ENCODE measurements at regions not wholly inside any gene's neighbourhood (a gene's known extent, or its start where the extent isn't known, plus 50 kb on each side); places are given as distances from the start of the nearest gene placed in this dataset.

- no peak for DNase-seq (ENCODE audit: low read depth in 3 of 3, low spot score in 1 of 3)
These were observed 304.1 kb downstream of the MCTP2 start for GRCh38 chr15:94535298-94536048.

DNA sequence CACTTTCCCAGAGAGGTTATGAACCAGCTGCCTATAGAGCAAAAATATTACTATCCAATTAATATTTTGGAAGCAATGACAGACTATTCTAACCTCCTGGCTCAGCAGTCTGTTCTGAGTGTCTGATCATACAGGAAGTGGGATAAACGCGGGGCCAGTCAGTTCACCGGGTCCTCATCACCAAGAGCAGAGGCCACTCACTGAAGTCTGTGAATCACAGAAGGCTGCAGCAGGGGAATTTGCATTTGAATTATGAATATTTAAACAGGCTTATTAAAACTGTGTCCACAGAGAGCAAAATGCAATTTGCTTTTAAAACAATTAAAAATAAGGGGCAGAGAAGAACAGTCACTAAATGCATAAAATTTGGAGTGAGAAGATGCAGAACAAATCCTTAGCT lies 305.2 kb downstream of the MCTP2 start:
- DNase-seq (ENCODE audit: low read depth in 3 of 3, low spot score in 1 of 3), result no peak

DNA sequence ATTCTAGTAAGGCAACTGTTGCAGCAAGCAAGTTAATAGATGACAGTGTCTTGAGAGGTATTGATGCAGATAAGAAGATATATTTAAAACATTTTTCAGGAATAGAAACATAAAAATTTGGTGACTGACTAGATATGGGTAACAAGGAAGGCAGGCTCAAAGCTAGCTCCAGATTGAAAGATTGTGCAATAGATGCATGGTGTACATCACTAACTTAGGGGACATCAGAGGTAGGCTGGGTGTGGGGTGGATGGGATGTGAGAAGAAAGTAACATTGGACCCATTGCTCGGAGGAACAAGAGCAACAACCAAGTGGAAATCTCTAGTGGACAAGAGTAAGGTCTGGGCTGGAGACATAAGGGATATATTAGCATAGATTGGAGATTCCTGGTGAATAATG lies 306.9 kb downstream of the MCTP2 start:
- DNase-seq (ENCODE audit: low read depth in 3 of 3, low spot score in 1 of 3), result no peak

GRCh38 chr15:94542391-94542790 lies 311.0 kb downstream of the MCTP2 start:
- DNase-seq (ENCODE audit: low read depth in 3 of 3, low spot score in 1 of 3), result no peak

DNA sequence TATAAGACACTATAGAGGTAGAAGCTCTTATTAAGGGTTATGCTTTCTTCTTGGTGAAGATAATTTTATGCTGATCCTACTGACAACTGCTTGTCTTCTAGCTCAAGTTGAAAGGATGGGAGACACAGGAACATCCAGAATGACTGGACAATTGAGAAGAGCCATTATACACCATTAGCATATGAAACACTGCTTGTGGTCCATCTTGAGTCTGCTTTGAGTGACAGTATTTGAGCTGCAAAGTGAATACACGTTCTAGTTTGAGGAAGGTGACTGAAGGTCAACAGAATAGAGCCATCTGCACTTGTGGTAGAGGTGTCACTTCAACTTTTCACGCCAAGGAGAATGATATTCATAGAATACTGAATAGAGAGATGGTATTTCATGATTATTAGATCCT lies 315.4 kb downstream of the MCTP2 start:
- DNase-seq (ENCODE audit: low read depth in 3 of 3, low spot score in 1 of 3), result no peak

GRCh38 chr15:94547711-94548110 lies 316.4 kb downstream of the MCTP2 start:
- no peak for DNase-seq (ENCODE audit: low read depth in 3 of 3, low spot score in 1 of 3)

DNA sequence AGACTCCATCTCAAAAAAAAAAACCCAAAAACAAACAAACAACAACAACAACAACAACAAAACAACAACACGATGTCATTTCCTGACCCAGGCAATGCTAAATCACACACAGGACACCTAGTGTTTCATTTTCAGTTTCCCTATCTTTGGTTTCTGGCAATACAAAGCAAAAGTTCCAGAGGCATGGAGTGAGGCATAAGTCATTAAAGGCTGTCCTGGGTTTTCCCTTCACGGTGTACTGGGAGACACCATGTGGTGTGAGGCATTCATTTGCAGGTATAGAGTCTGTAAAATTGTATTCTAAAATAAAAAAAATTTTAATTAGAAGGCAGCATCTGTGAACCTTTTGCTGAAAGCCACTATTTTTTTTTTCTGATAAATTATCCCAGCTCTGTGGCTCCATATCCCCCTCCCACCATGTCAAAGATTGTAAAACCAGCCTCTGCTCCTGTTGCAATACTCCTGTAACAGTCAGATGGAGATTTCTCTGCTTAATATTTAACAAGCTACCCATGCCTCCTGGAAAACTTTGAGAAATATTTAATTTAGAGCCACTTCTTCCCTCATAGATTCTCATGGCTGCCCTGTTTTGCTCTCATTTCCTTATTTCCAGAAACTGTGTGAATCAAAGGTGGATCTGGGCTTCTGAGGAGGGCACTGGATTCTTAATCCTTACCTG lies 324.6 kb downstream of the MCTP2 start:
- DNase-seq (ENCODE audit: low read depth in 3 of 3, low spot score in 1 of 3), result no peak

- DNase-seq (ENCODE audit: low read depth in 3 of 3, low spot score in 1 of 3), result no peak
These were observed 329.8 kb downstream of the MCTP2 start for GRCh38 chr15:94561036-94561689.

DNA sequence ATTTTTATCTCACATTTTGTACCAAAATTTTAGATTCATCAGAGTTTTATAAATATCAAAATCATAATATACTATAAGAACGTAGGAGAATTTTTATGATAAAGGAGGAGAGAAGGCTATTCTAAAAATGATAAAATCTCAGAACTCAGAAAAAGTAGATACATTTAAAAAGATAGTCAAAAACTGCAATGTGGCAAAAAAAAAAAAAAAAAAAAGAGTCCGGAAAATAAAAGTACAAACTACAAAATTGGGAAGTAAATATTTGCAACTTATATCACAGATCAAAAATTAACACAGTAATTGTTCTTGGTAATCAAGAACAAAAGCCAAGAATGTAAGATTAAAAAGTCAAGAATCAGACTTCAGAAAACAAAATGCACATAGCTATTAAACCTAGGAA lies 332.1 kb downstream of the MCTP2 start:
- DNase-seq (ENCODE audit: low read depth in 3 of 3, low spot score in 1 of 3), result no peak

DNA sequence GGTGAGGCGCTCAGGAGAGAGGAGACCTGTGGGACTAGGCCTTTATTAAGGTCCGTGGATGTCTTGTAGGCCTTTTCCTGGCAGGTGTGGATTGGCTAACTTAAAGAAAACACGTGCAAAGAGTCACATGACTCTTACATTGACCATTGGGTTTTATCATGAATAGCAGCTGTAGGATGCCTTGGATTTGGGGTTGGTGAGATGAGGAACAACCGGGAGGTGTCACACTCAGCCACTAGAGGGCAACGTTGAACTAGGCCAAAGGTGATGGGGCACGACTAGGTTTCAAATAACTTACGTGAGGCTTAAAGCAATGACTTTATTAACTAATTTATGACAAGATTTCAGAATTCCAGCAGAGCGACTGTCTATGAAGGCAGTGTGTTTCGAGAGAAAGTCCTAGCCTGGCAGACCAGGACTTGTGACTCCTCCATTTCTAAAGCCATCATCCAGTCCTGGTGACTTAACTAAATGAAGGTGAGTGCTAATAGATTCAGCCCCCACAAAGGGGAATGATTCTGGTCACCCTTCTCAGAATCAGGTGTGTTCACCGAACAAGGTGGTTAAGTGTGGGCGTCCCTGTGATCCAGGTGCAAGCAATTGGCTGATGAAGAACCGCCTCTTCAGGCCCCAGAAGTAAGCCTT lies 345.6 kb downstream of the MCTP2 start:
- DNase-seq (ENCODE audit: low read depth in 3 of 3, low spot score in 1 of 3), result no peak

DNA sequence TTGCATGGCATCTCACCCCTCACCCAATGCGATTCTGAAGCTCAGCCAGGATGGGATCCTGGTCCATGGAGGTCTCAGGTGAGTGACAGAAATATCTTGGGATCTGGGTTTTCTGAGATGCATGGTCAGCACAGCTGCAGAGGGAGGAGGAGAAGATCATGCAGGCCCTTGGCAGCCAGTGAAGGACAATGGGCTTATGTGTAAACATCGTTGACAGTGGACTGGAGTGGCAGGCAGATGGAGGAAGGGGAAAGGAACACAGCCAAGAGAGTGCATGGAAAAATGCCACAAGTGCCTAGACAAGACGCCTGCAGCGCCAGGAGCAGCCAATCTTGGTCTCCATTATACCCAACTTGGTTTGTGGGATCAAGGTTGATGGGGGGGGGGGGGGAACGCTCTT lies 347.9 kb downstream of the MCTP2 start:
- DNase-seq (ENCODE audit: low read depth in 3 of 3, low spot score in 1 of 3), result no peak

DNA sequence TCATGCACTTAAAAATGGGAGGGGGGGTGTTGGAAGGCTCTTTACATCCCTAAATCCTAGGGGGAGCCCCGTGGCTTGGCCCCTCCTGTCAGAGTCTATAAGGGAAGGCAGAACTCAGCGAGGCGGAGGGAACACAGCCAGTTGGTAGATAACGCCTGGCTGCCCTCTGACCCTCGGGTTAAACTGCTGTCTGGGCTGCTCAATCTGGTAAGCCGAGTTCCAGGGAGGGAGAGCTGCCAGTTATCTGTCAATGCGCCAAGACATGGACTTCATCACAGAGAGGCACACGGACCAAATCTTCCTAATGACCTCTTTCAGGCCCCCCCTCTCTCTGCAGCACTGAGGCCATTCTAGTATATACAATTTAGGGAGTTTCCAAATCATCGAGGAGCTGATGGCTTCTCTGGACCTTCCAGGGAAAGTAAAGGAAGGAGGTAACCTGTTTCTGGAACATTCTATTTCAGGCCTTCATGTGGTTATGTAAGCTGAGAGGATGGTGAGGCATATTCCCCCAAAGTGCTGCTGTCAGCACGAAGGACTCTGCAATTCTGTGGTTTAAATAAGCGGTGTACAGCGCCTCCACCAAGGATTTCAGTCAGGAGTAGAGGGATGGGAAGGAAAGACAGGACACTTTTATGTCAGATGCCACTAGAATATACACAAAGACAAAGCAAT lies 349.0 kb downstream of the MCTP2 start:
- no peak for DNase-seq (ENCODE audit: low read depth in 3 of 3, low spot score in 1 of 3)

GRCh38 chr15:94582368-94582767 lies 351.0 kb downstream of the MCTP2 start:
- no peak for DNase-seq (ENCODE audit: low read depth in 3 of 3, low spot score in 1 of 3)

- DNase-seq (ENCODE audit: low read depth in 3 of 3, low spot score in 1 of 3), result no peak
These were observed 353.5 kb downstream of the MCTP2 start for GRCh38 chr15:94584833-94585244.

DNA sequence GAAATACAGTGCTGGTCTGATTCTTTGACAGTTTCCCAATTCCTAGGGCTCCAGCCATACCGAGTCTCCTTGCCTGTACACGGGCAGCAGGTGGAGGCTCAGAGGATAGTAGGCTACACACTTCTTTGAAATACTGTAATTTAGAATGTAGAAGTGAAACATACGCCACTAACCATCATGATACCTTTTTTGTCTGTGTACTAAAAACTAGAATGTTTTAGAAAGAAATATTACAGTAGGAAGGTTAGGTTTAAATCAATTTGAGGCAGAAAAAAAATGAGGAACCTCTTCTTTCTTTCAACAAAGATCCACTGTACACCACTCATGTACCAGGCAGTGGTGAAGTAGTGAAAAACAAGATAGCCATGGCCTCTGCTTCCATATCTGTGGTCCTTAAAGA lies 354.7 kb downstream of the MCTP2 start:
- no peak for DNase-seq (ENCODE audit: low read depth in 3 of 3, low spot score in 1 of 3)

DNA sequence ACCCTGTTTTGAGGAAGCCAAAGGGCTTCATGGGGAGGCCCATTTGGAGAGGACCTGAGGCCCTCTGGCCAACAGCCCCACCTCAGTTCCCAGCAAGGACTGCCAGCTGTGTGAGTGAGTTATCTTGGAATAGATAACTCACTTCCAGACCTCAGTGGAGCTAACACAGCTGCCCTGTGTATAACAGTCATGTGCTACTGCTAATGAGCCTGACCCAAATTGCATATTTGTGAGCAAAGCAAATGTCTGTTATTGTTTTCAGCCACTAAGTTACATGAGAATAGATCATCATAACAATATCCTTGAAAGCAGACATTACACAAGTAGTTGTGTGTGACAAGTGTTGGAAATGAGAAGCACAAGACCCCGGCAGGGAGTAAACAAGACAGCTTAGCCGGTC lies 355.8 kb downstream of the MCTP2 start:
- no peak for DNase-seq (ENCODE audit: low read depth in 3 of 3, low spot score in 1 of 3)

- DNase-seq (ENCODE audit: low read depth in 3 of 3, low spot score in 1 of 3), result no peak
These were observed 357.6 kb downstream of the MCTP2 start for GRCh38 chr15:94588993-94589392.

DNA sequence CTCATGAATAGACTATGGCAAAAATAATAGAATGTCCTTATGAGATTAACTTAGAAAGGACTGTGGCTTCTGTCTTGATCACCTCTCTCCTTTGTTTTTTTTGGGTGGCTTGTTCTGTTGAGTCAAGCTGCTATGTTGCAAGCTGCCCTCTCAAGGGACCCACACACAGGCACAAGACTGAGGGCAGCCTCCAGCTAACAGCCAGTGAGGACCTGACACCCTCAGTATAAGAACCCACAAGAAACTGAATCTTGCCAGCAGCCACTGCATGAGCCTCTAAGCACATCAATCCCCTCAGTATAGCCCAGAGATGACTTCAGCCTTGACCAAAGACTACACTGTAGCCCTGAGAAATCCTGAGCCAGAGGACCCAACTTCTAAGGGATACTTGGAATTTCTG lies 361.1 kb downstream of the MCTP2 start:
- no peak for DNase-seq (ENCODE audit: low read depth in 3 of 3, low spot score in 1 of 3)

- DNase-seq (ENCODE audit: low read depth in 3 of 3, low spot score in 1 of 3), result no peak
These were observed 365.3 kb downstream of the MCTP2 start for GRCh38 chr15:94596707-94597106.

DNA sequence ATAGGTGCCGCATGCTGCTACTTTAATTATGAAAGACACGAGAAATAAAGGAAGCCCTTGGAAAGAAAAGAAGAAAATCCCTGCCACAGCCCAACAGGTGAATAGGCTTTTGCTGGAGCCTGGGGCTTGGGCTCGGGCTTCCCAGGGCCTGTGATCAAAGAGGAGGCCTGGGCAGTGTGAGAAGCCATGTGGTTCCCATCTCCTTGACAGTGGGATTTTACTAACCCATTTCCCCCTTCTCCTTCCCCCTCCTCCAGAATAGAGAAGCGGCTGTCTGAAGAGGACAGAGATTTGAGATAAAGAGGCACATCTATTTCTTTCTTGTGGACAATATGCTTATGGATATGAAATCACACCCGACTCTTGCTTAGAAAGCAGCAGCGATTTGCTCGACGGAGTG lies 369.1 kb downstream of the MCTP2 start:
- no peak for DNase-seq (ENCODE audit: low read depth in 3 of 3, low spot score in 1 of 3)

DNA sequence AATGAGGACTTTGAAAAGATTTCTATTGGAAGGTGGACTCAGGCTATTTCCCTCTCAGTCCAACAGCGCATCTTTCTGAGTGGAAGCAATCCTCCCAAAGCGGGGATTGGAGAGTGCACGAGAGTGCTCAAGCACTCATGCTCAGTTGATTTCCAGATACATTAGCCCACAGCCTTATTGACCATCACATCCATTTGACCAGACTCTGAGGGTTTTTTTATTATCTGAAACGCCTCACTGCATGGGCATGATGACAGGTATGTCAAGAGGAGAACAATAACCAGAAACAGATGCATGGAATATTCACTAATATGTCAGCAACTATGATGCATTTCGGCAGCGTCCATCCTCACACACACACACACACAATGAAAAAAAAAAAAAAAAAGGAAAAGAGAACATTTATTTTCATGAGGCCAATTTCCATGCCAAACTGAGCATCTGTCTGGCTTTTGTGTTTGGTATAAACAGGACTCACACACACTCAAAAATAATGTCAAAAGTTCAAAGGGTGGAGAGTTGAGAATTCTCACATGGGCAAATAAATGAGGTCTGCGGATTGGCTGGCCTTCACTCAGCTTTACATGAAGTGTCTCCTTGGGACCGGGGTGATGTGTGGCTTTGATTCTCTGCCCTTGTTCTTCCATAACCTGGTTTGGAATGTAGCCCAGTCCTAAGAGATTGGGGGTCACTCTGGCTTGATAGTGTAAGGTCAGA lies 371.6 kb downstream of the MCTP2 start:
- no peak for DNase-seq (ENCODE audit: low read depth in 3 of 3, low spot score in 1 of 3)

Measured in stimulated activated CD4-positive, alpha-beta T cell treated with anti-CD3 and anti-CD28 coated beads, TNF-alpha, amount 100 ng/mL, for 1 hour (primary cell).